ENCODE measurements at regions not wholly inside any gene's neighbourhood (a gene's known extent, or its start where the extent isn't known, plus 50 kb on each side); places are given as distances from the start of the nearest gene placed in this dataset.

DNA sequence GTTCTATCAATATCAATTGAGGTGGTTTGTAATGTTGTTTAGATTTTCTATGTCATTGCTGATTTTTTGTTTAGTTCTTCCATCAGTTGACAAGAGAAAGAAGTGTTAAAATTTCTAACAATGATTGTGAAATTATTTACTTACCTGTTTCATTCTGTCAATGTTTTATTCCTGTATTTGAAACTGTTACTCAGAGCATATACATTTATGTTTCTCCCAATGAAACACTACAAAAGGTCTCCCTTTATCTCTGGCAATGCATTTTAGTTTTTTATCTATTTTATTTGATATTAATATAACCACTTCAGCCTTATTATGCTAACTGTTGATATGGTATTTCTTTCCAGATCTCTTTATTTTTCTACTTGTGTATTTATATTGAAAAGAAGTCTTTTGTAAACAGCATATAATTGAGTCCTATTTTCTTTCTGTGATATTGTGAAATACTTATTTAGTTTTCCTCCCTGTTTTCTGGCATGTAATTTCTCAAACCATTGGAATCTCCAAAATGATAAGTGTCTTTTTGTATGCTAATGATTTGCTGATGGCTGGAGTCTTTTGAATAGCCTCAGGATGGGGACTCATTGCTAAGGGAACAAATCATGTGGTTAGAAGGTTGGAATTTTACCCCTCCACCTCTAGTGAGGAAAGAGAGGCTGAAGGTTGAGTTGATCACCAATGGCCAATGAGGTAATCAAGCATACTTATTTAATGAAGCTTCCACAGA, 122.0 kb downstream of the ADSS2 start:
- TF ChIP-seq TAF1 (IDR thresholded peaks at IDR 0.05; ENCODE audit: low read depth), result no peak
- no peak for TF ChIP-seq CTCF (IDR thresholded peaks at IDR 0.05; ENCODE audit: poor library complexity, severe bottlenecking)
- no peak for TF ChIP-seq REST (IDR thresholded peaks at IDR 0.05; ENCODE audit: borderline replicate concordance)
